ENCODE measurements at regions not wholly inside any gene's neighbourhood (a gene's known extent, or its start where the extent isn't known, plus 50 kb on each side); places are given as distances from the start of the nearest gene placed in this dataset.

GRCh38 chr1:219801156-219801820 lies 127.1 kb downstream of the SLC30A10 start:
- no peaks in the 10 kb centered on the region for H3K9me3 ChIP-seq (ENCODE audit: control insufficient read depth, insufficient read depth, low read length)
- H2BK120ac ChIP-seq (ENCODE audit: low read depth, low read length): no peak overlapping the region
- ChIA-PET POLR2A (ENCODE audit: unreplicated experiment) (no interaction called here), CTCF (interaction anchor here (0.8 kb wide), 1 partner anchor 1462 kb away, joined by 3 read pairs; no protein-coding TSS in a partner anchor)
- no peak overlapping the region for H2BK20ac ChIP-seq (ENCODE audit: low read depth, low read length)
- WGBS, 2 experiments (ENCODE audit: extremely low coverage in 2 of 2, insufficient read length in 1 of 2): 94% methylated on average over 3 of the region's 5 CpGs; no CpG with 5 or more reads in 1 of the 2 experiments
- intact Hi-C loops (cut with micrococcal nuclease): no loop called here
- H3K36me3 ChIP-seq (ENCODE audit: control insufficient read depth, insufficient read depth, low read length): no peaks in the 10 kb centered on the region
- no peak overlapping the region for H4K5ac ChIP-seq (ENCODE audit: low read depth, low read length)
- no peak overlapping the region for H2AFZ ChIP-seq (replicated peaks; ENCODE audit: low read length, poor library complexity)
- H3K27me3 ChIP-seq (ENCODE audit: control insufficient read depth, insufficient read depth, low read length): no peaks in the 10 kb centered on the region
- no peak overlapping the region for H4K8ac ChIP-seq (ENCODE audit: low read depth in 2 of 2, low read length in 2 of 2)
- no peaks in the 10 kb centered on the region for H3K9me1 ChIP-seq (ENCODE audit: insufficient read depth, low read length)
- H3K56ac ChIP-seq (ENCODE audit: extremely low read depth, insufficient read depth, low read length): no peak overlapping the region
- no peak for TF ChIP-seq CHD1 (IDR thresholded peaks at IDR 0.05; ENCODE audit: low read depth, low read length)
- TF ChIP-seq BHLHE40 (IDR thresholded peaks at IDR 0.05; ENCODE audit: low read depth, low read length): no peak
- no peak overlapping the region for H3K9ac ChIP-seq (ENCODE audit: low read depth, low read length)
- no TSS peak for BruUV-seq (replicated peaks)
- no peaks in the 10 kb centered on the region for H3K79me1 ChIP-seq (ENCODE audit: low read depth in 1 of 2, low read length in 2 of 2)
- dilution Hi-C loops (cut with HindIII; ENCODE audit: low sequenced_read_pairs, unreplicated experiment): no loop called here
- H2BK5ac ChIP-seq (ENCODE audit: low read depth, low read length, poor library complexity, severe bottlenecking): no peak overlapping the region
- H2AK9ac ChIP-seq (replicated peaks; ENCODE audit: low read depth, low read length, poor library complexity): no peak overlapping the region
- no peak overlapping the region for H3K18ac ChIP-seq (ENCODE audit: low read depth, low read length)
- H4K91ac ChIP-seq (ENCODE audit: insufficient read depth, low read depth, low read length): no peak overlapping the region
- no peak for DNase-seq
- no peak overlapping the region for H2AK5ac ChIP-seq (ENCODE audit: low read depth, low read length)
- H3K14ac ChIP-seq (replicated peaks; ENCODE audit: low read depth, low read length): no peak overlapping the region
- H3K4me3 ChIP-seq (ENCODE audit: insufficient read depth, low read depth, low read length): no peak overlapping the region
- no peak overlapping the region for H3K4me2 ChIP-seq (ENCODE audit: low read depth, low read length)
- H3K4me1 ChIP-seq (ENCODE audit: control insufficient read depth, insufficient read depth, low read length): no peaks in the 10 kb centered on the region
- no peak for ATAC-seq (ENCODE audit: low read depth)
- H2BK15ac ChIP-seq (ENCODE audit: low read depth, low read length): no peak overlapping the region
- no peak overlapping the region for H3K23ac ChIP-seq (ENCODE audit: low read depth, low read length)
- no peak overlapping the region for H3K27ac ChIP-seq (ENCODE audit: insufficient read depth, low read length)
- no peak overlapping the region for H3K4ac ChIP-seq (ENCODE audit: low read depth, low read length)
- in situ Hi-C loops (cut with MboI; ENCODE audit: low sequenced_read_pairs): no loop called here
- H4K20me1 ChIP-seq (ENCODE audit: insufficient read depth, low read length): no peaks in the 10 kb centered on the region
